Ascending aorta (tissue), 2 donors: ENCODE measurements at regions not wholly inside any gene's neighbourhood (a gene's known extent, or its start where the extent isn't known, plus 50 kb on each side); places are given as distances from the start of the nearest gene placed in this dataset.

Experiments used
- DNase-seq, 2 donors: peaks; one replicate each; pipeline ENCODE4 v3.0.0-alpha.2; 2019; ENCODE audit warnings: low spot score in 2 of 2
- H3K27ac ChIP-seq, 2 donors: fragments of 200-600 bp; sonication (generic); one replicate each; pipeline ENCODE4 v1.5.1; 2016 to 2017; ENCODE audit warnings: mild to moderate bottlenecking in 1 of 2
- H3K27me3 ChIP-seq: fragments of 200-600 bp; sonication (generic); one replicate; pipeline ENCODE4 v1.5.1; 2017
- H3K36me3 ChIP-seq, 2 donors: fragments of 200-600 bp; sonication (generic); one replicate each; pipeline ENCODE4 v1.5.1; 2016
- H3K4me1 ChIP-seq, 2 donors: fragments of 200-600 bp; sonication (generic); one replicate each; pipeline ENCODE4 v1.5.1; 2016 to 2017; ENCODE audit warnings: mild to moderate bottlenecking in 1 of 2
- H3K4me3 ChIP-seq, 2 donors: fragments of 200-600 bp; sonication (generic); one replicate each; pipeline ENCODE4 v1.5.1; 2016 to 2017; ENCODE audit warnings: mild to moderate bottlenecking in 1 of 2
- H3K9me3 ChIP-seq, 2 donors: fragments of 200-600 bp; sonication (generic); one replicate each; pipeline ENCODE4 v1.5.1; 2016
- intact Hi-C: fragments of 100-400 bp; cut with DNase I; formaldehyde crosslinking; loops from one replicate; pipeline ENCODE4 v1.15.1; 2023
- TF ChIP-seq, protein P1 (sequence below), 3 experiments: fragments of 200-600 bp in 2 of 3; fragments of 450-650 bp in 1 of 3; sonication (generic) in 2 of 3; IDR thresholded peaks; one replicate each; pipeline ENCODE4 v1.5.1; 2016 to 2019; ENCODE audit warnings: antibody characterized with exemption in 3 of 3, mild to moderate bottlenecking in 1 of 3, moderate library complexity in 1 of 3

- no peak for DNase-seq
- H3K27ac ChIP-seq = no peak overlapping the region
- H3K4me1 ChIP-seq = no peaks in the 10 kb centered on the region
- H3K36me3 ChIP-seq = no peaks in the 10 kb centered on the region
- intact Hi-C loops = no loop called here
- TF ChIP-seq, protein P1, sequence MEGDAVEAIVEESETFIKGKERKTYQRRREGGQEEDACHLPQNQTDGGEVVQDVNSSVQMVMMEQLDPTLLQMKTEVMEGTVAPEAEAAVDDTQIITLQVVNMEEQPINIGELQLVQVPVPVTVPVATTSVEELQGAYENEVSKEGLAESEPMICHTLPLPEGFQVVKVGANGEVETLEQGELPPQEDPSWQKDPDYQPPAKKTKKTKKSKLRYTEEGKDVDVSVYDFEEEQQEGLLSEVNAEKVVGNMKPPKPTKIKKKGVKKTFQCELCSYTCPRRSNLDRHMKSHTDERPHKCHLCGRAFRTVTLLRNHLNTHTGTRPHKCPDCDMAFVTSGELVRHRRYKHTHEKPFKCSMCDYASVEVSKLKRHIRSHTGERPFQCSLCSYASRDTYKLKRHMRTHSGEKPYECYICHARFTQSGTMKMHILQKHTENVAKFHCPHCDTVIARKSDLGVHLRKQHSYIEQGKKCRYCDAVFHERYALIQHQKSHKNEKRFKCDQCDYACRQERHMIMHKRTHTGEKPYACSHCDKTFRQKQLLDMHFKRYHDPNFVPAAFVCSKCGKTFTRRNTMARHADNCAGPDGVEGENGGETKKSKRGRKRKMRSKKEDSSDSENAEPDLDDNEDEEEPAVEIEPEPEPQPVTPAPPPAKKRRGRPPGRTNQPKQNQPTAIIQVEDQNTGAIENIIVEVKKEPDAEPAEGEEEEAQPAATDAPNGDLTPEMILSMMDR (IDR thresholded peaks at IDR 0.05) = no peak
- H3K27me3 ChIP-seq = no peaks in the 10 kb centered on the region
- peaks cover 0 to 8% of the 10 kb centered on the region in 2 donors for H3K9me3 ChIP-seq
- H3K4me3 ChIP-seq = no peak overlapping the region
Measured at GRCh38 chr11:42337786-42338455, 878.5 kb upstream of the LRRC4C start.

DNA sequence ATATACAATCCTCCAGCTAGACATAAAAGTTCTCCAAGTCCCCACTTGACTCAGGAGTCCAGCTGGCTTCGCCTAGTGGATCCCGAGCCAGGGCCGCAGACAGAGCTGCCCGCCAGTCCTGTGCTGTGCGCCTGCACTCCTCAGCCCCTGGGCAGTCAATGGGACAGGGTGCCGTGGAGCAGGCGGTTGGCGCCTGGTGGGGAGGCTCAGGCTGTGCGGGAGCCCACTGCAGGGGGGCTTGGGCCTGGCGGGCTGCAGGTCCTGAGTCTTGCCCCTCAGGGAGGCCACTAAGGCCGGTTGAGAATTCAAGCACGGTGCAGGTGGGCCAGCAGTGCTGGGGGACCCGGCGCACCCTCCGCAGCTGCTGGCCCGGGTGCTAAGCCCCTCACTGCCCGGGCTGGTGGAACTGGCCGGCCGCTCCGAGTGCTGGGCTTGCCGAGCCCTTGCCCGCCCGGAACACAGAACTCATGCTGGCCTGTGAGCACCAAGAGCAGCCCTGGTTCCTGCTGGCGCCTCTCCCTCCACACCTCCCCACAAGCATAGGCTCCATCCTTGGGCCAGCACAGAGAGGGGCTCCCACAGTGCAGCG, 884.8 kb upstream of the LRRC4C start:
- no peaks in the 10 kb centered on the region for H3K36me3 ChIP-seq
- peaks cover 0 to 4% of the 10 kb centered on the region in 2 donors for H3K9me3 ChIP-seq
- H3K4me3 ChIP-seq = no peak overlapping the region
- DNase-seq = no peak
- intact Hi-C loops = no loop called here
- TF ChIP-seq, protein P1 (IDR thresholded peaks at IDR 0.05) = no peak
- no peaks in the 10 kb centered on the region for H3K27me3 ChIP-seq
- no peak overlapping the region for H3K27ac ChIP-seq
- no peaks in the 10 kb centered on the region for H3K4me1 ChIP-seq

GRCh38 chr11:42345933-42346332, 886.5 kb upstream of the LRRC4C start:
- H3K27me3 ChIP-seq = no peaks in the 10 kb centered on the region
- DNase-seq = no peak
- TF ChIP-seq, protein P1 (IDR thresholded peaks at IDR 0.05) = no peak
- H3K9me3 ChIP-seq = no peaks in the 10 kb centered on the region
- no peak overlapping the region for H3K27ac ChIP-seq
- H3K4me3 ChIP-seq = no peak overlapping the region
- no peaks in the 10 kb centered on the region for H3K4me1 ChIP-seq
- H3K36me3 ChIP-seq = no peaks in the 10 kb centered on the region
- intact Hi-C loops = no loop called here

DNA sequence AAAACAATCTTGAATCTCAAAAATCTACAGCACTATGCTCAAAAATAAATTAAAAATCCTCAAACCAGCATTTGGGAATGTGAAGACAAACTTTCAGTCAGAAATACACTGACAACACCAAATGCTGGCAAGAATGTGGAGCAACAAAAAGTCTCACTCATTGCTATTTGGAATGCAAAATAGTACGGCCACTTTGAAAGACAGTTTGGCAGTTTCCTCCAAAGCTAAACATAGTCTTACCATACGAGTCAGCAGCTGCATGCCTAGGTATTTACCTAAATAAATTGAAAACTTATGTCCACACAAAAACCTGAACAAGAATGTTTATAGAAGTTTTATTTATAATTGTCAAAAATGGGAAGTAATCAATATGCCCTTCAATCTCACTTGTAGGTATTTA, 904.2 kb upstream of the LRRC4C start:
- Histone ChIP-seq H3K9me3 (no peaks in the 10 kb centered on the region), H3K4me1 (no peaks in the 10 kb centered on the region), H3K27me3 (no peaks in the 10 kb centered on the region), H3K36me3 (no peaks in the 10 kb centered on the region), H3K4me3 (no peak overlapping the region), H3K27ac (no peak overlapping the region)
- intact Hi-C loops = no loop called here
- TF ChIP-seq, protein P1 (IDR thresholded peaks at IDR 0.05) = no peak
- no peak for DNase-seq

GRCh38 chr11:42390116-42390515, 921.7 kb upstream of the API5 start:
- Histone ChIP-seq H3K36me3 (no peaks in the 10 kb centered on the region), H3K9me3 (no peaks in the 10 kb centered on the region), H3K4me3 (no peak overlapping the region), H3K27ac (no peak overlapping the region), H3K27me3 (no peaks in the 10 kb centered on the region), H3K4me1 (no peaks in the 10 kb centered on the region)
- intact Hi-C loops = no loop called here
- TF ChIP-seq, protein P1 (IDR thresholded peaks at IDR 0.05) = no peak
- DNase-seq = no peak
